SK-N-MC (cell line): ENCODE measurements at regions not wholly inside any gene's neighbourhood (a gene's known extent, or its start where the extent isn't known, plus 50 kb on each side); places are given as distances from the start of the nearest gene placed in this dataset.

Source experiments
- EZH2 ChIP-seq: fragments of 200-600 bp; sonication (generic); IDR thresholded peaks from one replicate; pipeline ENCODE4 v1.6.1; 2017; ENCODE audit warnings: antibody characterized with exemption
- FOXP2 ChIP-seq: optimal IDR thresholded peaks from 2 replicates; pipeline ENCODE3; 2011; ENCODE audit warnings: mild to moderate bottlenecking, moderate library complexity; ENCODE audit not compliant: insufficient read depth; ENCODE audit errors: extremely low read length, control extremely low read depth
- POLR2AphosphoS5 ChIP-seq: IDR thresholded peaks from 2 replicates; pipeline ENCODE4 v1.6.1; 2012; ENCODE audit warnings: mild to moderate bottlenecking, low read depth, low read length, borderline replicate concordance

GRCh38 chr2:67309281-67309680 is 87.9 kb upstream of the ETAA1 start:
- no peak for TF ChIP-seq FOXP2
- TF ChIP-seq POLR2AphosphoS5, result no peak
- TF ChIP-seq EZH2, result no peak
